ENCODE measurements at regions not wholly inside any gene's neighbourhood (a gene's known extent, or its start where the extent isn't known, plus 50 kb on each side); places are given as distances from the start of the nearest gene placed in this dataset.

GRCh38 chr4:101669138-101669831 is 121.2 kb upstream of the BANK1 start:
- TF ChIP-seq CTCF (optimal IDR thresholded peaks at IDR 0.05 in 1 of 3, IDR thresholded peaks at IDR 0.05 in 1 of 3, conservative IDR thresholded peaks at IDR 0.05 in 1 of 3; ENCODE audit: extremely low read depth in 1 of 3, insufficient read depth in 2 of 3, low read length in 3 of 3): no peak
- TF ChIP-seq EZH2 (IDR thresholded peaks at IDR 0.05; ENCODE audit: low read length): no peak
